ENCODE measurements at regions not wholly inside any gene's neighbourhood (a gene's known extent, or its start where the extent isn't known, plus 50 kb on each side); places are given as distances from the start of the nearest gene placed in this dataset.

DNA sequence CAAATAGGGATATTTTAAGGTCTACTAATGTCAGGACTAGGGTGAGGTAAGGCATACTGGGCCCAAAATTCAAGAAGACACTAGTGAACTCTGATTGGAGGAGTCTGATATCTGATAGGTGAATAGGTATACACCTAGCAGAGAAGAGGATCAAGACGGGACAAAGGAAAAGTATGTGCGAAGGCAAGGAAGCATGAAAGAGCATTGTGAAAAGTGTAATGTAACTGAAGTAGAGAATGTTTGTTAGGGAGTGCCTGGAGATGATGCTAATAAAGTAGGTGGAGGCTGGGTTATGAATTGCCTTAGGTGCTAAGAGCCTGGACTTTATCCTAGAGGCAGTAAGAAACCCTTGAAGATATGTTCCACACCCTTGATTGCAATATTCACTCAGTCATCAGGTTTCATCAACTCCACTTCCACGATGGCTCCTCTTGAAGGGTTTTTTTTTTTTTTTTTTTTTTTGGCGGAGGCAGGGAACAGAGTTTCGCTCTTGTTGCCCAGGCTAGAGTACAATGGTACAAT is 49.9 kb upstream of the XIAP start:
- no peak for TF ChIP-seq CTCF (IDR thresholded peaks at IDR 0.05; ENCODE audit: insufficient read depth, missing control alignments)
- DNase-seq (ENCODE audit: insufficient read length, low spot score): no peak
- FAIRE-seq: no peak

Data from D721Med (cell line).